Hippocampal formation (tissue), 2 donors: ENCODE measurements at regions not wholly inside any gene's neighbourhood (a gene's known extent, or its start where the extent isn't known, plus 50 kb on each side); places are given as distances from the start of the nearest gene placed in this dataset.

Experiments used
- DNase-seq, 2 donors: peaks; one replicate each; lab custom pipeline; 2025; lab: John Stamatoyannopoulos, UW

- DNase-seq: no peak
Measured at GRCh38 chr1:181858135-181858534, 203.4 kb downstream of the ZNF648 start.
